ENCODE measurements at regions not wholly inside any gene's neighbourhood (a gene's known extent, or its start where the extent isn't known, plus 50 kb on each side); places are given as distances from the start of the nearest gene placed in this dataset.
A peak's percentile ranks its signal among the peaks of the same experiment; 100 is the strongest.

DNA sequence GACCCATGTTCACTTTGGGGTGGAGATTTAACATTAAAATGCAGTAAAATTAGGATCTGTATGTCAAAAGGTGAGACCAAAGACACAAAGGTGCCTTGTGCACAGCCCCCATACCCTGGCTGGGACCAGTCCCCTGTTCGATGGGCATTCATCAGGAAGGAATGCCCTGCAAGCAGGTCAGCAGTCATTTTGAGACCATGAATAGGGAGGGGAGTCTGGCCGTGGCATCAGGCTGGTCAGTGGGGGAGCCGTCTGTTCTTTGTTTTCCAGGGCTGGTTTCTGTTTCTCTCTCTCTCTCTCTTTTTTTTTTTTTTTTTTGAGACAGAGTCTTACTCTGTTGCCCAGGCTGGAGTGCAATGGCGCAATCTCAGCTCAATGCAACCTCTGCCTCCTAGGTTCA is 68.9 kb upstream of the GOLM1 start:
- DNase-seq (ENCODE audit: low read depth), result no peak

- DNase-seq (ENCODE audit: low read depth), result no peak
Measured at GRCh38 chr9:86166546-86166945, 67.2 kb upstream of the GOLM1 start.

DNA sequence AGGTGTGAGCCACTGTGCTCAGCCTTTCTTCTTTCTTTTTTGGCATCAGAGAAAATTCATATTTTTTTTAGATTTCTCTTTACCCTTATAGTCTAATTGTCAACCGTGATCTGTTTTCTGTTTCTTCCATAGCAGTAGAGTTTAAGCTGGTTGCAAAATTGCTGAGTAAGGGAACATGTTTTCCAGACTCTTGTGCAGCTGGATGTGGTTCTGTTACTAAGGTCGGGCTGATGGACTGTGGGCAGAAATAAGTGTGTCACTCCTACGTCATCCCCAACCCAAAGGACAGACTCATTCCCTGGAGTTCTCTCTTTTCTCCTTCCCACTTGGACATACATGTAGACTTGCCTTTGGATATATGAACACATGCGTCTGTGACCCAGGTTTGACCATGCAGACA is 64.1 kb upstream of the GOLM1 start:
- peak; percentile 52 for DNase-seq (ENCODE audit: low read depth)

Data from HT1080 (cell line).